Retinal pigment epithelial cell (primary cell): ENCODE measurements at regions not wholly inside any gene's neighbourhood (a gene's known extent, or its start where the extent isn't known, plus 50 kb on each side); places are given as distances from the start of the nearest gene placed in this dataset.

Experiments
- DNase-seq: peaks from one replicate; pipeline ENCODE4 v3.0.0-alpha.2; 2010; ENCODE audit warnings: low read depth
- H3K4me3 ChIP-seq: 2 replicates; pipeline ENCODE4 v1.5.1; 2011; ENCODE audit warnings: mild to moderate bottlenecking, low read length, control low read depth, moderate library complexity
- CTCF ChIP-seq: conservative IDR thresholded peaks from 2 replicates; pipeline ENCODE4 v1.5.1; 2011; ENCODE audit warnings: low read depth, low read length, control low read depth, inconsistent platforms

- no peak overlapping the region for H3K4me3 ChIP-seq
- no peak for DNase-seq
- no peak for TF ChIP-seq CTCF
These were observed 507.7 kb downstream of the PREX1 start for GRCh38 chr20:48319943-48320584.

- no peak for DNase-seq
- no peak overlapping the region for H3K4me3 ChIP-seq
- no peak for TF ChIP-seq CTCF
These were observed 510.2 kb downstream of the PREX1 start for GRCh38 chr20:48317578-48317977.

DNA sequence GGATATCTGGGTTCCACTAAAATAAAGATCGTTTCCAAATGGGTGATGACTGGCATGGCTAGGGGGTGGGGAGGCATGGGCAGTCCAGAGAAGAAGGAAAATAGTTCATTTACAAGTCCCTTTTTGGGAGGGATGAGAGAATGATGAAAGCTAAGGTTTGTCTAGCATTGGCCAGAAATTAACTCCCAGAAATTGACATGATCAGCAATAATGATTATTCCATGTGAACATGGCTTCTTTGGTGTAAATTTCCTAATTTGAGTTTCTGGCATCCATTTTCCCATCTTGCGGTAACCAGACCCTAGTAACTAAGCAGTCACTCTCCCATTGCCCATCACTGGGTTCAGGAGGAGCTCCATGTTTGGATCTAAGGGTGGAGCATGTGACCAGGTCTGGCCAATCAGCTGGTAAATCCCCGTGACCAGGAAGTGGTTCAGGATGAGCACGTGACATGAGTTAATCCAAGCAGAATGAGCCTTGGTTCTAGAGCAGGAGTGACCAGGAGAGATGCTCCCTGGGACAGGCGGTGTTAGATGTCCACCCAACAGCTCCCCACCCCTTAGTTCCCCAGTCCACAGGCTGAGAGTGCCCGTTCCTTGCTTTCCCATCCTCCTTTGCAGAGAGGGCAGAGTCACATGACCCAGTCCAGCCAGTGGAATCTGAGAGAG, 512.7 kb downstream of the PREX1 start:
- DNase-seq = no peak
- no peak overlapping the region for H3K4me3 ChIP-seq
- TF ChIP-seq CTCF = no peak

GRCh38 chr20:48313324-48313723, 514.5 kb downstream of the PREX1 start:
- no peak for TF ChIP-seq CTCF
- no peak for DNase-seq
- no peak overlapping the region for H3K4me3 ChIP-seq

- no peak for DNase-seq
- H3K4me3 ChIP-seq = no peak overlapping the region
- TF ChIP-seq CTCF = no peak
These were observed 515.8 kb downstream of the PREX1 start for GRCh38 chr20:48311956-48312355.

GRCh38 chr20:48310305-48310704, 517.5 kb downstream of the PREX1 start:
- no peak for TF ChIP-seq CTCF
- DNase-seq = no peak
- H3K4me3 ChIP-seq = no peak overlapping the region

- TF ChIP-seq CTCF = no peak
- DNase-seq = no peak
- no peak overlapping the region for H3K4me3 ChIP-seq
These were observed 518.5 kb downstream of the PREX1 start for GRCh38 chr20:48309293-48309692.
